DND-41 (cell line): ENCODE measurements at regions not wholly inside any gene's neighbourhood (a gene's known extent, or its start where the extent isn't known, plus 50 kb on each side); places are given as distances from the start of the nearest gene placed in this dataset.
"Not testable (repeated sequence)": the region's sequence is repeated elsewhere in the genome, so short reads cannot be mapped to it uniquely, and the experiment has no call there.

Experiments used
- ATAC-seq: fragments of 200-7000 bp; cut with Tn5 transposase; 3 replicates; pipeline ENCODE4 v1.9.1; 2021; ENCODE audit warnings: low read depth; ENCODE audit not compliant: insufficient read depth
- DNase-seq: peaks from one replicate; pipeline ENCODE4 v3.0.0-alpha.2; 2020
- H2AFZ ChIP-seq: 2 replicates; pipeline ENCODE4 v1.6.0; 2012; ENCODE audit warnings: low read depth, low read length
- H3K27ac ChIP-seq: 2 replicates; pipeline ENCODE4 v1.5.1; 2012; ENCODE audit warnings: low read length, inconsistent platforms
- H3K27me3 ChIP-seq: fragments of 200-600 bp; sonication (generic); 2 replicates; pipeline ENCODE4 v1.6.0; 2012; ENCODE audit warnings: low read length, mild to moderate bottlenecking, inconsistent platforms; ENCODE audit not compliant: insufficient read depth, poor library complexity
- H3K36me3 ChIP-seq: 2 replicates; pipeline ENCODE4 v1.5.1; 2012; ENCODE audit warnings: low read length, inconsistent platforms; ENCODE audit not compliant: insufficient read depth
- H3K4me1 ChIP-seq: 2 replicates; pipeline ENCODE4 v1.5.1; 2012; ENCODE audit warnings: mild to moderate bottlenecking, low read length; ENCODE audit not compliant: insufficient read depth
- H3K4me2 ChIP-seq: 2 replicates; pipeline ENCODE4 v1.6.0; 2012; ENCODE audit warnings: mild to moderate bottlenecking, moderate library complexity, low read length, inconsistent platforms; ENCODE audit not compliant: insufficient read depth
- H3K4me3 ChIP-seq, 2 experiments: fragments of 200-600 bp in 1 of 2; shearing (Covaris generic) in 1 of 2; 2 replicates each; pipeline ENCODE4 v1.5.1; 2012 to 2016; ENCODE audit warnings: inconsistent platforms in 2 of 2, low read length in 2 of 2, mild to moderate bottlenecking in 2 of 2, low read depth in 1 of 2, moderate library complexity in 1 of 2
- H3K79me2 ChIP-seq: 2 replicates; pipeline ENCODE4 v1.6.0; 2012; ENCODE audit warnings: low read length, inconsistent platforms; ENCODE audit not compliant: insufficient read depth
- H3K9ac ChIP-seq: 2 replicates; pipeline ENCODE4 v1.6.0; 2012; ENCODE audit warnings: low read depth, mild to moderate bottlenecking, inconsistent platforms, low read length, moderate library complexity
- H3K9me3 ChIP-seq: 2 replicates; pipeline ENCODE4 v1.5.1; 2012; ENCODE audit warnings: low read length, moderate library complexity, mild to moderate bottlenecking, inconsistent platforms; ENCODE audit not compliant: insufficient read depth, severe bottlenecking
- H4K20me1 ChIP-seq: 2 replicates; pipeline ENCODE4 v1.6.0; 2012; ENCODE audit warnings: low read length; ENCODE audit not compliant: insufficient read depth
- CTCF ChIP-seq: IDR thresholded peaks from 2 replicates; pipeline ENCODE4 v1.5.1; 2012; ENCODE audit warnings: borderline replicate concordance, low read length, moderate library complexity, mild to moderate bottlenecking; ENCODE audit not compliant: poor library complexity, severe bottlenecking; ENCODE audit errors: extremely low read depth
- EZH2 ChIP-seq: IDR thresholded peaks from 3 replicates; pipeline ENCODE4 v1.6.1; 2012; ENCODE audit warnings: borderline replicate concordance, low read depth, mild to moderate bottlenecking, moderate library complexity, low read length, inconsistent platforms; ENCODE audit not compliant: severe bottlenecking

- H3K27ac ChIP-seq, H3K9me3 ChIP-seq, H2AFZ ChIP-seq, H3K4me2 ChIP-seq, H3K36me3 ChIP-seq, H3K27me3 ChIP-seq, H4K20me1 ChIP-seq, H3K9ac ChIP-seq, DNase-seq, ATAC-seq, H3K79me2 ChIP-seq, H3K4me1 ChIP-seq, H3K4me3 ChIP-seq: not testable (repeated sequence)
Observed at GRCh38 chr2:94594019-94594836, 277.0 kb upstream of the TEKT4 start.

- not testable (repeated sequence) for H3K4me3 ChIP-seq, DNase-seq, H3K9ac ChIP-seq, H3K36me3 ChIP-seq, H3K4me2 ChIP-seq, ATAC-seq, H3K27me3 ChIP-seq, H3K9me3 ChIP-seq, H3K79me2 ChIP-seq, H3K4me1 ChIP-seq, H3K27ac ChIP-seq, H2AFZ ChIP-seq, H4K20me1 ChIP-seq
Observed at GRCh38 chr2:94595956-94596355, 275.3 kb upstream of the TEKT4 start.

GRCh38 chr2:94598075-94598713 is 273.0 kb upstream of the TEKT4 start:
- not testable (repeated sequence) for H3K4me3 ChIP-seq, H3K9ac ChIP-seq, H2AFZ ChIP-seq, H3K27ac ChIP-seq, H3K4me1 ChIP-seq, H3K27me3 ChIP-seq, H4K20me1 ChIP-seq, H3K79me2 ChIP-seq, H3K9me3 ChIP-seq, DNase-seq, H3K36me3 ChIP-seq, ATAC-seq, H3K4me2 ChIP-seq

GRCh38 chr2:94600929-94601328 is 270.3 kb upstream of the TEKT4 start:
- not testable (repeated sequence) for H4K20me1 ChIP-seq, H2AFZ ChIP-seq, DNase-seq, ATAC-seq, H3K36me3 ChIP-seq, H3K4me3 ChIP-seq, H3K9ac ChIP-seq, H3K4me2 ChIP-seq, H3K27ac ChIP-seq, H3K9me3 ChIP-seq, H3K27me3 ChIP-seq, H3K4me1 ChIP-seq, H3K79me2 ChIP-seq

GRCh38 chr2:94602466-94602865 is 268.8 kb upstream of the TEKT4 start:
- Histone ChIP-seq H2AFZ (no peak overlapping the region), H3K27ac (no peak overlapping the region), H4K20me1 (no peaks in the 10 kb centered on the region), H3K9me3 (no peaks in the 10 kb centered on the region), H3K79me2 (no peaks in the 10 kb centered on the region), H3K36me3 (no peaks in the 10 kb centered on the region), H3K4me2 (no peak overlapping the region), H3K27me3 (no peaks in the 10 kb centered on the region), H3K4me1 (no peaks in the 10 kb centered on the region), H3K4me3 (no peak overlapping the region), H3K9ac (no peak overlapping the region)
- DNase-seq = no peak
- no peak for ATAC-seq
- TF ChIP-seq CTCF (no peak), EZH2 (no peak)
